ENCODE measurements at regions not wholly inside any gene's neighbourhood (a gene's known extent, or its start where the extent isn't known, plus 50 kb on each side); places are given as distances from the start of the nearest gene placed in this dataset.

GRCh38 chr15:34655326-34655725 is 71.9 kb upstream of the GOLGA8B start (continued):
- TF ChIP-seq TFAP4 (CRISPR knock-in tag; IDR thresholded peaks at IDR 0.05; ENCODE audit: borderline replicate concordance): 0 out of 2 replicates have a peak, but pooled peaks have one; percentile 26
- peak; percentile 94 for TF ChIP-seq ARID1B (IDR thresholded peaks at IDR 0.05)
- no peak for TF ChIP-seq HEY1 (CRISPR knock-in tag; IDR thresholded peaks at IDR 0.05; ENCODE audit: borderline replicate concordance)
- TF ChIP-seq RAD21 (CRISPR knock-in tag; conservative IDR thresholded peaks at IDR 0.05 in 1 of 2, IDR thresholded peaks at IDR 0.05 in 1 of 2): 0 out of 4 replicates have a peak, but pooled peaks of 1 of the 2 experiments have one; percentile 10
- TF ChIP-seq NCOA2 (IDR thresholded peaks at IDR 0.05; ENCODE audit: partially characterized antibody in 2 of 2): peak in 1 of 2 experiments; percentile 44
- TF ChIP-seq MLLT1 (IDR thresholded peaks at IDR 0.05): peak in 1 of 2 experiments; percentile 64; a peak in 1 of 4 replicates
- no peak for TF ChIP-seq BHLHE40 (IDR thresholded peaks at IDR 0.05; ENCODE audit: low read length)
- no peak for TF ChIP-seq TFE3 (CRISPR knock-in tag; IDR thresholded peaks at IDR 0.05)
- peak in 1 of 2 experiments; percentile 70; a peak in 2 of 4 replicates for TF ChIP-seq HDAC1 (IDR thresholded peaks at IDR 0.05)
- peak; percentile 89; the same call in 1 of the 2 replicates for TF ChIP-seq CC2D1A (IDR thresholded peaks at IDR 0.05)
- TF ChIP-seq ZNF263 (CRISPR knock-in tag; IDR thresholded peaks at IDR 0.05; ENCODE audit: borderline replicate concordance): no peak
- peak; percentile 83; the same call in 1 of the 2 replicates for TF ChIP-seq PML (IDR thresholded peaks at IDR 0.05; ENCODE audit: low read length)
- TF ChIP-seq BRD9 (IDR thresholded peaks at IDR 0.05; ENCODE audit: low read depth, partially characterized antibody): peak; percentile 87
- TF ChIP-seq ZHX1 (conservative IDR thresholded peaks at IDR 0.05; ENCODE audit: low read length): no peak
- TF ChIP-seq TAF9B (IDR thresholded peaks at IDR 0.05; ENCODE audit: partially characterized antibody): peak; percentile 58
- peak; percentile 77; the same call in 1 of the 2 replicates for TF ChIP-seq ETV5 (CRISPR knock-in tag; IDR thresholded peaks at IDR 0.05; ENCODE audit: low read depth)
- TF ChIP-seq TOE1 (IDR thresholded peaks at IDR 0.05; ENCODE audit: borderline replicate concordance): 0 out of 2 replicates have a peak, but pooled peaks have one; percentile 28
- TF ChIP-seq TOE1 (CRISPR knock-in tag; IDR thresholded peaks at IDR 0.05; ENCODE audit: borderline replicate concordance, low read depth): no peak
- no peak for TF ChIP-seq TFAM (CRISPR knock-in tag; conservative IDR thresholded peaks at IDR 0.05)
- TF ChIP-seq PTRF (tag; IDR thresholded peaks at IDR 0.05): no peak
- peak; percentile 79 for TF ChIP-seq ATF3 (IDR thresholded peaks at IDR 0.05)
- TF ChIP-seq ATF3 (CRISPR knock-in tag; conservative IDR thresholded peaks at IDR 0.05): no peak
